Right kidney (tissue), 1 donor: ENCODE measurements at regions not wholly inside any gene's neighbourhood (a gene's known extent, or its start where the extent isn't known, plus 50 kb on each side); places are given as distances from the start of the nearest gene placed in this dataset.

ENCODE experiments used
- DNase-seq: peaks from one replicate; pipeline ENCODE4 v3.0.0-alpha.2; 2016

DNA sequence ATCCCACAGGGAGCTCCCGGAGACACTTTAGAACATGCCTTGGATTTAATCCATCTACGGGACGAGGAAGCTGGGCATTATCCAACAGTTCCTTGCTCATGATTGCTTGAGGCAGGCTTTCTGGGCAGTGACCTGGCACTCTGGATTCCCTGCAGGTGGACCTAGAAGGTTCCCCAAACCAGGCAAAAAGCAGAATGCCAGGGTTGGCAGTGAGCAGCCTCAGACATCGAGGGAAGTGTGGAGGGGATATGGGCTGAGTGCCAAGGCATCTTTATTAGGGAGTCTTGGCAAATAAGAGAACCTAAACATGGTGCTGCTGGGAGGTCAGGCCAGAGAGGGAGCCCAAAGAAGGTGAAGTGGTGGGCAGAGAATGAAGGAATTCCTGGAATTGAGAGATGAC, 158.5 kb downstream of the CD83 start:
- no peak for DNase-seq

DNA sequence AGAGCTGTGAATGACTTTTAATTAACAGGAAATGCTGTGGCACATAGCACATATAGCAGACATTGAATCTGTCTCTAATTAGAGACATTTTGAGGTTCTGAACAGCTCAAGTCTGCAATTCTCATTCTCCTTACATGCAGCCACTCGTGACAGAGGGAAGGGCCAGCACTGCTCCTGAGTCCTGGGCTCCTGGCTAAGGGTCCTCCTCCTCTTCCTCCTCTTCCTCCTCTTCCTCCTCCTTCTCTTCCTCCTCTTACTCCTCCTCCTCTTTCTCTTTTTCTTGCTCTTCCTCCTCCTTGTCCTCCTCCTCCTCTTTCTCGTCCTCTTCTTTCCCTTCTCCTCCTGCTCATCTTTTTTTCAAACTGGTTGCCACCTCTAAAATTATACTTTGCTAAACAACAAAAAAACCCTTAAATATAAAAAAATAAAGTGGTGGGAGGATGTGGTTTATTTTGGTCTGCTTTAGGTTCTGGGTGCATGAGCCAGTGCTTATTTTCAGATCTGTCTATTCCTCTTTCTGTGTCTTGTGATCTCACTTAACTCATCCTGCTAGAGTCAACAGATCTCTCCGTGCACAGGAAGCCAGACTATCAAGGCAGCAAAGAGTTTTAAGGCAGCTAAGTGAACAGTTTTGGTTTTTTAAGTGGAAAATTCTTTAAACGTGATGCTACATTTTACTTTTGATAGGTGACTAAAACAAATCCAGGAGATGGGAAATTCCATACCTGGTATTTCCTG, 159.3 kb downstream of the CD83 start:
- DNase-seq = no peak

DNA sequence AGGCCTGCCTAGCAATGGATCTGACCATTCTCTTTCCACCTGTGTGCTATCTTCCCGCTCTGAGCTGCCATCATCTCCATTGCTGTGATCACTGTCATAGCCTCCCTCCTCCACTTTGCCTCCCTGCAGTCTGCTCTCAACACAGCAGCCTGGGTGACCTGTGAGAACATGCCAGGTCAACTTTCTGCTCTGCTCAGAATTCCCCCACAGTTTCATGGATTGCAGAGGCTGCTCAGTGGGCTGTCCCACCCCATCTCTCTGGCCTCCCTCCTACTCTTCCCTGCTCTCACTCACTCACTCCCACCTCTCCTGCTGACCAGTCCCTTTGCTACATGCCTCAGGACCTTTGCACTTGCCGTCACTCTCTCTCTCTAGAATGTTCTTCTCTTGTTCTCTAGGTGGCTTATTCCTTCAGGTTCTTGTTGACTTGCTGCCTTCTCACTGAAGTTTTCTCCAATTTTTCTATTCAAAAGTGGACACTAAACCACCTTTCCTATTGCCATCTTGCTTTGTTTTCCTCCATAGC, 159.9 kb downstream of the CD83 start:
- DNase-seq = no peak

DNA sequence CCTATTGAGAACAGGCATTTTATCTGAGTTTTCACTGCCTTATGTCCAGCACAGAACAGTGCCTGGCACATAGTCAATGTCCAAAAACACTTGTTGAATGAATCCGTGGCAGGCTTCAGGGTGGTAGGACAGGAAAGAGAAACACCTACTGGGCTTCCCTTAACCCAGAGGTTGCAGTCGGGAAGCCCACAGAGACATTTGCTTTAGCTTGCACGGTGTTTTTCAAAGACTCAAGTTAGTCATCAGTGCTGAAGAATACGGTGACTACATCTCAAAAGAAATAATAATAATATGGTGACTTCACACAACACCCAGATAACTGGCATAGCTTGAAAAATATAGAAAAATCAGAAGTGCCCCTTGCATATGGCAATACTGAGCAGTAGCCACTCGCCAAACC, 160.4 kb downstream of the CD83 start:
- DNase-seq = no peak

DNA sequence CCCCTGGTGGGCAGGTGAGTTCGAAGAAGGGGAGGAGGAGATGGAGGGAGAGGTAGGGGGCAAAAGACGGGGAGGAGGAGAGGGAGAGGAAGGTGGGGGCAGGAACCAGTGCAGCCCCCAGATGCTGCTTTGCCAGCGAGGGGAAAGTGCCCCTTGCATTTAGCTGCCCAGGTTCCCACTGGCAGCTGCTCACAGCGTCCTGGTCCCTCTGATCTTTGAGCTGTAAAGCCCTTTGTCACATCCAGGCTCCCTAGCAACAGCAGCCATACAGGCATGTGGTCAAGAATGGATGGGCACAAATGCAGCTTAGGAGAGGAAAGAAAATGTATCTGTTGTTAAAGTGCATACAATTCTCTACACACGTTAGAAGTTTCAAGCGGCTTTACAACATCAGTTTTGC, 160.9 kb downstream of the CD83 start:
- no peak for DNase-seq

DNA sequence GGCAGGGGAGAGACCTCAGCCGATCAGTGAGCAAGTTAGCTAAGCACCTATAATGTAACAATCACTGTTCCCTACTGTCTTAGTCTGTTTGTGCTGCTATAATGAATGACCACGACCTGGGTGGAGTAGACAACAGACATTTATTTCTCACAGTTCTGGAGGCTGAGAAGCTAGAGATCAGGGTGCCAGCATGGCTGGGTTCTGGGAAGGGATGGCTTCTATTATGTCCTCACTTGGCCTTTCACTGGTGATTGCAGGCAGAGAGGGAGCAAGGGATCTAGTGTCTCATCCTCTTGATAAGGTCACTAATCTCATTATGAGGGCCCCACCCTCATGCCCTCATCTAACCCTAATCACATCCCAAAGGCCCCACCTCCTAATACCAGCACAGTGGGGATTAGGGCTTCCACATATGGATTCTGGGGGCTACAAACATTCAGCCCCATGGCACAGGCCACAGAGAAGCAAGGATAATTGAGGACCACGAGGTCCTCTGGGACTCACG, 162.5 kb downstream of the CD83 start:
- no peak for DNase-seq

DNA sequence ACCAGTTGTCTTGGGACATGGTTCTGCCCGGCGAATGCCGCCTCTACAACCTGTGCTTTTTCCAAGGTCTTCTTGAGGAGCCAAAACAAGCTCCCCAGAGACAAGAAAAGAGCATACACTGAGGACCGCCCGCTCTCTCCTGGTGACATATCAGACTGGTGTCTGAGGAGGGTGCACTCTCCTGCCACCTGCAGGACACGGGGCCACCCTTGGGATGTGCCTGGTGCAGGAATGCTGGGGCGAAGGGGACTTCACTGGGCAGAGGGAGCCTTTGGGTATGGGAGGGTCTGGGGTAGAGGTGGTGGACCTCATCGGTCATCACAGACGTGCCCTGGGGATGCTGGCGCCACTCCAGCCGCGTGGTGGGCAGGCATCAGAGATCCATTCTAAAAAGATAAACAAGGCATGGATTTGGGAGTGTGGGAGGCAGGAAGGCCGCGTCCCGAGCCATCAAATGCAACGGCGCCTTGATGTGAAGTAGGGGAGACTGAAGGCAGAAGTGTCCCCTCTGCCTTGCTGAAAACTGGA, 163.3 kb downstream of the CD83 start:
- DNase-seq = no peak

DNA sequence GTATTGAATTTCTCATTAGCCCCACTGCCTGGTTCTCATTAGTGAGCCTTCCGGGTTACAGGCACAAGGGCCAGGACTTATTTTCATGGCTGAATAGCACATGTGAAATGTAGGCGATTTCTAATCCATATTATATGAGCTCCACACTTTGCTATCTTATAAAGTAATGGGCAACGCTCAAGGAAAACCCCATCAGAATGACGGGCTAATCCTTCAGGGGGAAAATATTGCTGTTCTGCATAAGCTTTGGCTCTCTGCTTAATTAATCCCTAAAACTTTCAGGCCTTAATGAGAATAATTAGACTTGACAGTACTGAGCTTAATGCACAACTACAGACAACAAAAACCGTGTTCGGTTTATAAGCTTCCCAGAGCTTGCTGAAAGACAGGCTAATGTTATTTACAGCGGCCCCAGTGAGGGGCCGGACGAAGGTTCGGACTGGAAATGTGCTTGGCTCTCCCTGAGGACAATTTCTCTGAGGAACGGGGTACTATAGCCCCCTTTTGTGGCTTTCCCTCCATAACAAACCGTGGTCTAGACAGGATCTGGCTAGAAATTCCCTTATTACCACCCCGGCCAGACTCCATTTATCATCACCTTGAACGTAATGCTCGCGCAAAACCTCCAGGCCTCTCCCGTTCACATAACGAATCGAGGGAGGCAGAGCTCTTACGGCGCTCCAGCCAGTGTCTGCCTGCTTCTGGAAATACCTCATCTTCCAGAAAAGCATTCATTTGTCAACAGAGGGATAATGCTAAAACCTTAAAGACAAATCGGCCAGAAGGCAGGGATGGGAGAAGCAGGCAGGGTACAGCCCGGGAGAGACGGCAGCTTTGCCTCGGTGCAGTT, 164.5 kb downstream of the CD83 start:
- DNase-seq = no peak

DNA sequence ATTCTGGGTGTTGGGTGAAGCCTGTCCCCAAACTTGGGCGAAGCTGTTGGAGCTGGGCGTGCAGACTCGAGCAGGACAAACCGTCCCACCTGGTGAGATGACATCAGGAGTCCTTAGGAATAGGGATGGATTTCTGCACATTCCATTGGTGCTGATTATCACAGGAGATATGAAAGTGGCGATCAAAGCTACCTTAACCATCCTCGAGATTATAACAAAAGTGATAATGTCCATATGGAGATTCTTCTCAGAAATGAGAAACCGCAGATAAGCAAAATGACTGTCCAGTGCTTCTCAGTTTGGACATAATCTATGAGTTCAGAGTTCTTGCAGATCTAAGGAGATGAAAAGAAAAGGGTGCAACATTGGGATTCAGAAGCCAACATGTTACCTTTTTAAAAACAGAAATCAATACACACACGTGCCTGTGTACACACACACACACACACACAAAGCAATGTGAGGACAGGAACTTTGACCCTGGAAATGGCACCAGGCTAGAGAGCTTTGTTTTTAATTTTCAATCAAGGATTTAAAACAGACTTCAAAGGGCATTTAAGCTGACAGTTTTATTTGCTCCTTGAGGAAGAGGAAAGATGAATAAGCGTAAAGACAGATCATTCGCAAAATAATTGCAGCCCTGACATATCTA, 165.4 kb downstream of the CD83 start:
- DNase-seq = no peak

DNA sequence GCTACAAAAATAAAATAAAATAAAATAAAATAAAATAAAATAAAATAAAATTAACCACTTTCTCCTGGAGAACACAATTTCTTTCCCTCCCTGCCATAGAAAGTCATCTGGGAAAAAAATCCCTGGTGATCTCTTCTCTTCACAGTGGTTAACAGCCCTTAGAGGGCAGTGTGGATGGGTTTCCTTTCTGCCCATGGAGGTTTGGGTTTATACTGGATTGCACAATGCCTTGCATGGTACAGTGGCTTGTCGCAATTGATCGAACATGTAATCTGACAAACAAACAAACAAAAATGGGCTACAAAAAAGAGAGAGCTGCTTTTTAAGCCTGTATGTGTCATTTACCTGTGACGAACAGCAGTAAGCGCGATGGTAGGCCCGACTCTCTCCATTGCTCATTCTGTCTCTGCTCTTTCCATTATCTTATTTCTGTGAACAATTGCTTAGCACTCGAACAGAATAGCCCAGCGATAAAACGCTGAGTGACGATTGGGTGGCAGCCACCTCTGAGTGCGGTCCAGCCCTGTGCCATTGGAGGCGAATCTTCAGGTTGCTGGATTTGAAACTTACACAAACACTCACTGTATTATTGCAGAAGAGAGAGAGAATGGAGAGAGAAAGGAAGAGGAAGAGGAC, 166.1 kb downstream of the CD83 start:
- no peak for DNase-seq

DNA sequence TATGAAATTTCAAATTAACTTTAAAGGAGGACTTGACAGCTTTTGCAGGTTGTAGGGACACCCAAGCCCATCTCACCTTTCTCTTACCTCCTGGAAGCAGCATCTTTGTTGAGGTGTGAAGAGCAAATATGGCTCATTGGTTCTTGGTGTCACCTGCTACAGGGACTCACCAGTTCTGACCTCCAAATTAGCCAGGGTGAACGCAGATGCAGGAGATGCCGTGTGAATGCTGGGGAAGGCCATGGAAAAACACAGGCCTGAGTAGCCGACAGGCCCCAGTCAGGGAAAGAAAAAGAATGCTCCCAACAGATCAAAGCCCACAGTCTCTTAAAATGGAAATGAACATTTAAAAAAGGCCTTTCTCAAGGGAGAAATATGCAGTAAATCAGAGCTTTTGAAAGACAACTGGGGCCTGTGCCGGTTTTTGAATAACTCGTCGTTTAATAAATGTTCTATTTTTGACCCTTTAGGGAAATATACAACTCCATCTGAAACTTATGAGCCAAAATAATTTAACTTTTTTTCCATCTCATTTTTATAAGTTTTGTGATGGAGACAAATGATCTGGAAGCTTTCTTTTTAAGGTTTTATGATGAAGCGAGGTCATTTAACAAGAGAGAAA, 167.5 kb downstream of the CD83 start:
- no peak for DNase-seq

DNA sequence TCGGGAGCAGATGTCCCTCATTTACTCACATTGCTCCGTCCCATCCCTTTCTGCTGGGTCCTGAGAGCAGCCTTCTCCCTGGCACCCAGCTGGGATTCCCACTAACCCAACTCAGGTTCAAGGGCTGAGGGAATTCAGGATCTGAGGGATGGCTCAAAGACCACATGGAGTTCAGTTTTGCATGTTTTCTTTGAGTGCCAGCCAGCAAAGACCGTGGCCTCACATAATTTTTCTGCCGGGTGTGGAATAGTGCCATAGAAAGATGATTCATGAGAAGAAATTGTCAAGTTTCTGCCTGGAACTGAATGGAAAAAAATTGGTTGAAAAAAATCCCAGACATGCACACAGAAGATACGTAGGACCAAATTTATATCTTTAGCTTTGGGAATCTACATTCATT, 168.6 kb downstream of the CD83 start:
- DNase-seq = no peak

DNA sequence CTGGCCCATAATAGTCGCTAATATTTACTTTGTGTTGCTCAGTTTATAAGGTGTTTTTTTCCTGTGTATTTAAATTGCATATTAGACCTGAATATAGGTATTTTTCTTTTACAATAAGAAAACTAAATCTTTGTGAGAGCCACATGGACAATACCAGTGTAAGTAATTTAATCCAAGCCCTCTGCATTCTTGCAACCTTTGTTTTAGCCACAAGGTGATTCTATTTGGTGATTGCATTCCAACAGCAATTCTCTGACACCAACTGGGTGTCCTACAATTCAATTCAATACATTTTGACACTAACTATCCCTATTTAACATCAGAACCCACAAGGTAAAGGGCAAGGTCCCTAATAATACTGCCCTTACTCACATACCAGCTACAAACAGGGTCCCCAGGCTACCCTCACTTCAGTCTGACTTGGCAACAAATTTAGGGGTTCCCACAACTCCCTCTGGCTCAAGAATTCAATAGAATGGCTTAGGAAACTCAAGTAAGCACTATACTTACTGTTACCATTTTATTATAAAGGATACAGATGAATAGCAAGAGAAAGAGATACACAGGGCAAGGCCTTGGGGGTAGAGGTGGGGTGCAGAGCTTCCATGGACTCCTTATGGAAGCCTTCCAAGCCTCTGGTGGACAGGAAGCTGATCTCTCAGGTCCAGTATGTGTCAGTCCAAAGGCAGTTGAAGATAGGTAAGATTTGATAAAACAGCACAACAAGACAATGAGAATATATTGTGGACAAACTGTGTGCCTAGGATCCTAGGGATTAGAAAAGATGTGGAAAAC, 169.3 kb downstream of the CD83 start:
- DNase-seq = no peak

DNA sequence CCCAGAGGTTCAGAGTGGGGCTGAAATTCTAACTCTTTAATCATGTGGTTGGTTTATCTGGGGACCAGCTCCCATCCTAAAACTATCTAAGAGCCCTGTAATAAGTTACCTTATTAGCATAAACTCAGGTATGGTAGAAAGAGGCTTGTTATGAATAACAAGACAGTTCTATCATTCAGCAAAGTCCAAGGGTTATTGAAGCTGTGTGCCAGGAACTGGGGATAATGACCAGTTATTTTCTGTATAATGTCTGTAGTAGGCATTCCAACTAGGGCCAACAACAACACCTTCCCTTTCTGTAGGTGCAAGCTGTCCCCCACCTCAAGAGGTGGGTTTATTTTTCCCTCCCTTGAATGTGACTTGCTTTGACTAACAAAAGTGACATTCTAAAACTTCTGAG, 170.1 kb downstream of the CD83 start:
- no peak for DNase-seq

DNA sequence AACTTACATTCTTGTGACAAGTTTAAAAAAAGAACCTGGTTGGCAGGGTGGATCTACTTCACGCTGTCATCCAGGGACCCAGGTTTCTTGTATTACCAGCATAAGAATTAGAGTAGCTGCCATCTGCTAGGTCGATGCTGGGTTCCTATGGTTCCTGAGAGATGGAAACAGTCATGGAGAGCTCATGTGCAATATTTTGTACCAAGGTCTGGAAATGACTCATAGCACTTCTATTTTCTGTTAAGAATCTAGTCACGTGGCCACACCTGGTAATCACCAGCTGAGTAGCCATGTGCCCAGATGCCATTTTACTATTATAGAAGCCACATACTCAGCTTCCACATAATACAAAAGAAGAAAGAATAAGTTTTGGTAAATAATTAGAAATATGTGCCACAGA, 171.3 kb downstream of the CD83 start:
- DNase-seq = no peak

DNA sequence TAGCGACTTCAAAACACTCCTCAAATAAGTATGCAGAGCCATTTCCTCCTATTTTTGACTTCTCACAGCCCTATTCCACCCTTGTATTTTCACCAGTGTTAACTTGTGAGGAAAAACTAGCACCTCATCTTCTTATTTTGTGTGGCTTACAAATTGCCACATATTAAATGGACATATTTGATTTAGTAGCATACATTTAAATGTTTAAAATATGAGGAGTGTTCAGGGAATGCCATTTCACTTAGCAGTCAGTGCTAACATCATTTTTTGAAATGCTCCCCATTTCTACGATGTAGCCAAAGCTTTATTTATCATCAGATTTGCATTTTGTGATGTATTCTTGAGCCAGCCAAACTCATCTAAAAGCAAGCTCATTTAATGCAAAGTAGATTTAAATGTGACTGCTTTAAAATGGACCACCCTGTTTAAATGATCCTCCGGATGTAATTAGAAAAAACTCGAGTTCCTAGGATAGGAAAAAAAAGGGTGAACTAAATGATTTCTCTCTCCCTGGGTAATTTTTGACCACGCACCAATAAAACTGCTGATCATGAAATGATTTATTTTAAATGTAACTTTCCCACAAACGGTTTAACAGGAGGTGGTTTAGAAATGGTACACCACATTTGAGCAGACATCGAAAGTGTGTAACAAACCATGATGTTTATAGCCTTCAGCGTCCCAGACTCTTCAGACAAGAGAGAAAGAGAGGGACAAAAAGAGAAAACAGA, 172.6 kb downstream of the CD83 start:
- DNase-seq = no peak

DNA sequence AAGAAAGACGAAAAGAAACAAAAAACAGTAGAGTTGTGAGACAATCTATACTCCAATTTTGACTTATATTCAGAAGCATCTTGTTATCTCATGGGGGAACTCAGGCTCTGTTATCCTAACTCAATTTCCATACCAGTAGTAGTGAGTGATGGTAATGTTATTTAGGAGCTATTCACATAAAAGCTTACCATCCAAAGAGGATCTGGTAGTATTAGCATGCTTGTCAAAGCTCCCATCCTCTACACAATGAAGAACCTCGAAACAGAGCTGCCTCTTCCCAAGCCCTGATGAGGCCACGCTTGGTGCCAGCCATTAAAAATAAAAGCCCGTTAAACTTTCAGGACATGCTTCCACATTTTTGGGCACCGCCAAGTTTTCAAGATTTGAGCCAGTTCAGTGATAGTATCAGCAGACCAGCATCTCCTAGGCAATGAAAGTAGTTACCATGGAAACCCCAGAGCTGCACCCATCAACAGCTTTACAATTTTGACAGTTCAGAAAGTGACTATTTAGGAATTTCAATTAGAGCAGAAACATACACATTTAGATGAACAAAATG, 173.3 kb downstream of the CD83 start:
- DNase-seq = no peak

DNA sequence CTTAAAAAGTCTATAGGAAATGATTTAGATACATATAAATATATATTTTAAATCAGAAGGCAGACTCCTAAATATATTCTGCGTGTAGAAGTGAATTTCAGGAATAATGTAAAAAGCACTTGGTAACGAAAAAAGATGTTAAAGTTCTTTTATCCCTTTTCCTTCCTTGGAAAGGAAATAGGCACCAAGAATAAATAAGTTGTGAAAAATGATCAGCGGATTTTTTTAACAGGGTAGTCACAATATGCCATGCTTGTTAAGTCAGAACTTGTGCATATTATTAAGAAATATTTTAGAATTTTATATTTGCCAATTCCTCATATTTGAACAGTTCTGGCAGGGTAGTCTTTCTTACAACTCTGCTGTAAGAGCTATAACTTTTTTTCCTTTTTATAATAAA, 173.8 kb downstream of the CD83 start:
- DNase-seq = no peak

DNA sequence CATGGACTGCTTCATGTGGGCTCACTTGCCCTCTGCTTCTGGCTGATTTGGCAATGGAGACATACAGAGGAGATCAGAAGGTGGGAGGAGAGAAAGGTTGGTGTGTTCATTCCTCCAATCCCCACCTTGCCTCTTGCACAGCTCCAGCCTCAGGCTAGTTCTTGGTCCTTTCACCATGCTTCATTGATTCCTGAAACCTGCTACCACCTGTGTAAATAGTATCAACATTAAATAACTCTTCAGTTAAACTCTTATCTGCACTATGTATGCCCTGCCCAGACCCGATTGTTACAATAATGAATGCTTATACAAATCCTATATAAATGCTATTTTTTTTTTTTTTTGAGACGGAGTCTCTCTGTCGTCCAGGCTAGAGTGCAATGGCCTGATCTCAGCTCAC, 174.5 kb downstream of the CD83 start:
- no peak for DNase-seq
